ENCODE measurements at regions not wholly inside any gene's neighbourhood (a gene's known extent, or its start where the extent isn't known, plus 50 kb on each side); places are given as distances from the start of the nearest gene placed in this dataset.
A peak's percentile ranks its signal among the peaks of the same experiment; 100 is the strongest.
"Not testable (repeated sequence)": the region's sequence is repeated elsewhere in the genome, so short reads cannot be mapped to it uniquely, and the experiment has no call there.

GRCh38 chr17:20825539-20825938, 217.3 kb downstream of the USP22 start:
- DNase-seq (no peak), ATAC-seq (no peak)
- no peaks in the 10 kb centered on the region for H3K4me1 ChIP-seq
- H3K9me3 ChIP-seq, result no peaks in the 10 kb centered on the region
- TF ChIP-seq POLR2A (IDR thresholded peaks at IDR 0.05), result no peak
- TF ChIP-seq CTCF (IDR thresholded peaks at IDR 0.05 in 4 of 5, conservative IDR thresholded peaks at IDR 0.05 in 1 of 5), result no peak
- no peaks in the 10 kb centered on the region for H3K27me3 ChIP-seq
- H3K27ac ChIP-seq, result no peak overlapping the region
- in situ Hi-C loops (cut with MboI; ENCODE audit: low sequenced_read_pairs in 4 of 4) (loop anchor here in 1 of 4 donors (25.0 kb wide), 1 partner anchor 613 kb away; no protein-coding TSS in a partner anchor), intact Hi-C loops (cut with DNase I; ENCODE audit: low total_unique reads) (no loop called here)
- no peak overlapping the region for H3K4me3 ChIP-seq
- no peaks in the 10 kb centered on the region for H3K36me3 ChIP-seq

- H3K36me3 ChIP-seq; intact Hi-C loops (cut with DNase I; ENCODE audit: low total_unique reads); H3K27ac ChIP-seq; DNase-seq; ATAC-seq; H3K4me1 ChIP-seq; H3K9me3 ChIP-seq; H3K4me3 ChIP-seq: not testable (repeated sequence)
- in situ Hi-C loops (cut with MboI; ENCODE audit: low sequenced_read_pairs in 4 of 4), result loop anchor here in 1 of 4 donors (25.0 kb wide), 1 partner anchor 628 kb away; no protein-coding TSS in a partner anchor
- H3K27me3 ChIP-seq, result peaks cover 8 to 52% (median 30%) of the 10 kb centered on the region in 3 donors
Measured at GRCh38 chr17:20840453-20840852, 202.4 kb downstream of the USP22 start.

GRCh38 chr17:20840987-20841865, 201.6 kb downstream of the USP22 start:
- peaks cover 8 to 60% (median 31%) of the 10 kb centered on the region in 3 donors for H3K27me3 ChIP-seq
- H3K4me3 ChIP-seq; H3K4me1 ChIP-seq; H3K9me3 ChIP-seq; intact Hi-C loops (cut with DNase I; ENCODE audit: low total_unique reads); H3K36me3 ChIP-seq; ATAC-seq; H3K27ac ChIP-seq; DNase-seq: not testable (repeated sequence)
- in situ Hi-C loops (cut with MboI; ENCODE audit: low sequenced_read_pairs in 4 of 4), result loop anchor here in 1 of 4 donors (25.0 kb wide), 1 partner anchor 629 kb away; no protein-coding TSS in a partner anchor

- intact Hi-C loops (cut with DNase I; ENCODE audit: low total_unique reads), result not testable (repeated sequence)
- in situ Hi-C loops (cut with MboI; ENCODE audit: low sequenced_read_pairs in 4 of 4), result loop anchor here in 1 of 4 donors (25.0 kb wide), 1 partner anchor 630 kb away; no protein-coding TSS in a partner anchor
Measured at GRCh38 chr17:20842012-20842411, 200.8 kb downstream of the USP22 start.

GRCh38 chr17:20843261-20843660, 199.6 kb downstream of the USP22 start:
- not testable (repeated sequence) for H3K9me3 ChIP-seq, H3K4me3 ChIP-seq, H3K4me1 ChIP-seq

More at GRCh38 chr17:20842012-20842411, 200.8 kb downstream of the USP22 start:
- not testable (repeated sequence) for H3K36me3 ChIP-seq, ATAC-seq, DNase-seq, H3K4me1 ChIP-seq, H3K9me3 ChIP-seq, H3K4me3 ChIP-seq, H3K27ac ChIP-seq
- H3K27me3 ChIP-seq, result peaks cover 8 to 57% (median 31%) of the 10 kb centered on the region in 3 donors

GRCh38 chr17:20843799-20844553, 198.8 kb downstream of the USP22 start:
- peaks cover 8 to 54% (median 31%) of the 10 kb centered on the region in 3 donors for H3K27me3 ChIP-seq
- H3K4me1 ChIP-seq; H3K27ac ChIP-seq; H3K36me3 ChIP-seq; H3K9me3 ChIP-seq; ATAC-seq; DNase-seq; intact Hi-C loops (cut with DNase I; ENCODE audit: low total_unique reads): not testable (repeated sequence)
- peak overlapping the region in 1 of 4 donors; percentile 34 for H3K4me3 ChIP-seq
- in situ Hi-C loops (cut with MboI; ENCODE audit: low sequenced_read_pairs in 4 of 4), result loop anchor here in 1 of 4 donors (25.0 kb wide), 1 partner anchor 632 kb away; no protein-coding TSS in a partner anchor

More at GRCh38 chr17:20843261-20843660, 199.6 kb downstream of the USP22 start:
- DNase-seq; intact Hi-C loops (cut with DNase I; ENCODE audit: low total_unique reads); ATAC-seq; H3K36me3 ChIP-seq; H3K27ac ChIP-seq: not testable (repeated sequence)
- in situ Hi-C loops (cut with MboI; ENCODE audit: low sequenced_read_pairs in 4 of 4), result loop anchor here in 1 of 4 donors (25.0 kb wide), 1 partner anchor 631 kb away; no protein-coding TSS in a partner anchor
- H3K27me3 ChIP-seq, result peaks cover 8 to 54% (median 31%) of the 10 kb centered on the region in 3 donors

GRCh38 chr17:20848869-20849443, 193.9 kb downstream of the USP22 start:
- in situ Hi-C loops (cut with MboI; ENCODE audit: low sequenced_read_pairs in 4 of 4), result loop anchor here in 1 of 4 donors (25.0 kb wide), 1 partner anchor 637 kb away; no protein-coding TSS in a partner anchor
- ATAC-seq; H3K36me3 ChIP-seq; DNase-seq; intact Hi-C loops (cut with DNase I; ENCODE audit: low total_unique reads); H3K4me3 ChIP-seq; H3K4me1 ChIP-seq; H3K9me3 ChIP-seq; H3K27ac ChIP-seq: not testable (repeated sequence)
- H3K27me3 ChIP-seq, result peaks cover 21 to 36% (median 23%) of the 10 kb centered on the region in 3 donors

GRCh38 chr17:20851591-20852238, 191.1 kb downstream of the USP22 start:
- H3K9me3 ChIP-seq; intact Hi-C loops (cut with DNase I; ENCODE audit: low total_unique reads); H3K27ac ChIP-seq; DNase-seq; H3K4me1 ChIP-seq; H3K36me3 ChIP-seq; ATAC-seq; in situ Hi-C loops (cut with MboI; ENCODE audit: low sequenced_read_pairs in 4 of 4): not testable (repeated sequence)
- Histone ChIP-seq H3K4me3 (peak overlapping the region; percentile 18 to 40 (median 32)), H3K27me3 (peaks cover 24 to 28% (median 24%) of the 10 kb centered on the region in 3 donors)
